NCI-H2107 (cell line): ENCODE measurements at regions not wholly inside any gene's neighbourhood (a gene's known extent, or its start where the extent isn't known, plus 50 kb on each side); places are given as distances from the start of the nearest gene placed in this dataset.

ENCODE experiments used
- DNase-seq: peaks from one replicate; lab custom pipeline; 2025; lab: John Stamatoyannopoulos, UW

DNA sequence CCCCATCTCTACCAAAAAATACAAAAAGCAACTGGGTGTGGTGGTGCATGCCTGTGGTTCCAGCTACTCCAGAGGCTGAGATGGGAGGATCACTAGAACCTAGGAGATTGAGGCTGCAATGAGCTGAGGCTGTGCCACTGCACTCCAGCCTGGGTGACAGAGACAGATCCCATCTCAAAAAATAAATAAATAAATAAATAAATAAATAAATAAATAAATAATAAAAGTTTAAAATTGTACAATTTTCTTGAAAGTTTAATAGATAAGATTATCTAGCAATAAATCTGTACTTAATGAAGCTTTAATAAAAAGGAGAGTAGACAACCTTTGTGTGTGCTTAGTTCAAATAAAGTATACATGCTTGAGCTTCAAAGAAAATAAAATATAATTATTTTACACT is 310.0 kb upstream of the LRIG3 start:
- DNase-seq, result no peak

DNA sequence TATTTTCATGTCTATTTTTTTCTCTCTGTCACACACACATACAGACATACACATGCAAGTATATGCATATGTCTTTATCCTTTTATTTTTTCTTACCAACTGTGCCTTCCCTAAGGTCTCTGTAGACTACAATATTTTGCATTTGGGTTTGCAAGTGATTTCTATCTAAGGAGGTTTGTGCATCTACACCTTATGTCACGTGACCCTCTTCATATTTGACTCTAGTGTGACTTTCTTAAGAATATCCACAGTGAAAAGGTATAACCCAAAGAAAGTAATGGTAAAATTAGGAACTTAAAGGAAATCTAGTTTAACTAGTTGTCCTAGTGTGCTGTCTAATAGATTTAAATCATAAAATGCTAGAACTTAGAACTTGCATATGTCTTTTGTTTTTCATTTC is 298.8 kb upstream of the LRIG3 start:
- DNase-seq, result no peak

DNA sequence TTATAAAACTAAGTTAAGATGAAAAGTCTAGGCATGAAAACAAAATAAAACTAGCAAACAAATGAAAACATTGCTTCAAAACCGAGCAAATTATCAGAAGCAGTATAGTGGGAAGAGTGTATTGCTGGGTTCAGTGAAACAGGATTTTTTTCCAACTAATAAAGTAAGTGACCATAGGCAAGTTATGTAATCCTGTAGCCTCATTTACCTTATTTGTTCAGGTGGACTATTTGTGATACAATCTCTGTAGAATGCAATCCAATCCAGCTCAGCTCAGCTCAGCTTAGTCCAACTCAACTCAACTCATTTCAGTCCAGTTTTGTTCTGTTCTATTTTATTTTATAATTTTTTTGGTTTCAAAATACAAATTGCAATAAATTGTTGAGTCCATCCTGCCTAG is 276.7 kb upstream of the LRIG3 start:
- no peak for DNase-seq

DNA sequence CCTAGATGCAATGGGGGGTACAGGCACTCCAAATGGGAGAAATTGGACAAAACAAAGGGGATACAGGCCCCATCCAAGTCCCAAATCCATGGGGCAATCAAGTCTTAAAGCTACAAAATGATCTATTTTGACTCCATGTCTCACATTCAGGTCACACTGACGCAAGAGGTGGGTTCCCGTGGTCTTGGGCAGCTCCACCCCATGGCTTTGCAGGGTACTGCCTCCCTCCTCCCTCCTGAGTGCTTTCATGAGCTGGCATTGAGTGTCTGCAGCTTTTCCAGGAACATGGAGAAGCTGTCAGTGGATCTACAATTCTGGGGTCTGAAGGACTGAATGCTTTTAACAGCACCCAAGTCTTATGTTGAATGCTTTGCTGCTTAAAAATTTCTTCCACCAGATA is 274.5 kb upstream of the LRIG3 start:
- no peak for DNase-seq

DNA sequence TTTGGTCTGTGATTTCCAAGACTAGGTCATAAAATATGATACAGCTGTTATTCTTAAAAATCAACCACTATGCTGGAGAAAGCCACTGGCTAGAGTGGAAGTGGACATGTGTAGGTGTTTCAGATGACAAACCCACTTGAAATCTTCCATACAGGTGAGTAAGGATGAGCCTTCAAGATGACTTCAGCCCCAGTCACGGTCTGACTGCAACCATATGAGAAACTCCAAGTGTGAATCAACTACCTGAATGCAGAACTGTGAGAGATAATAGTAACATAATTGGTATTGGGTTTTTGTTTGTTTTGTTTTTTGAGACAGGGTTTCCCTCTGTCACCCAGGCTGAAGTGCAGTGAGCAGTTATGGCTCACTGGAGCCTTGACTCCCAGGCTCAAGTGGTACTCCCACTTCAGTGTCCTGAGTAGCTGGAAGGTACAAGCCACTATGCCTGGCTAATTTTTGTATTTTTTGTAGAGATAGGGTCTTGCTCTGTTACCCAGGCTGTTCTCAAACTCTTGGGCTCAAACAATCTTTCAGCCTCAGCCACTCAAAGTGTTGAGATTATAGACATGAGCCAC is 273.3 kb upstream of the LRIG3 start:
- DNase-seq, result no peak

DNA sequence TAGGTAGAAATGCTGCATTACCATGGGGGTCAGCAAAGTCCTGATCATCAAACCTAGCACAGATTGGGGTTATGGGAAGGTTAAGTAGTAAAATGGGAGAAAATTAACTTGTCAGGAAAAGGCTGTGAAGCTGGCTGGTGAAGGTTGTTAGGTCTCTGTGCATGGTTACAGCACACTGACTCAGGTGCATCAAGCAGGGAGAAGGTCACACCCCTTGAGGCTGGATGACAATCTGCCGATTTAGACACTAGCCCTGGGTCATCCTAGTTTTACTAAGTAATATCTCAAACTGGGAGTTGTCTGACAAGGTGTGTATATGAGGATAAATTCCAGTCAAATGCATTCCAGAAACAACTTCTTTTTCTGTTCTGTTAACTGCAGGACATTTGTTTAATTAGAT is 271.1 kb upstream of the LRIG3 start:
- DNase-seq, result no peak

DNA sequence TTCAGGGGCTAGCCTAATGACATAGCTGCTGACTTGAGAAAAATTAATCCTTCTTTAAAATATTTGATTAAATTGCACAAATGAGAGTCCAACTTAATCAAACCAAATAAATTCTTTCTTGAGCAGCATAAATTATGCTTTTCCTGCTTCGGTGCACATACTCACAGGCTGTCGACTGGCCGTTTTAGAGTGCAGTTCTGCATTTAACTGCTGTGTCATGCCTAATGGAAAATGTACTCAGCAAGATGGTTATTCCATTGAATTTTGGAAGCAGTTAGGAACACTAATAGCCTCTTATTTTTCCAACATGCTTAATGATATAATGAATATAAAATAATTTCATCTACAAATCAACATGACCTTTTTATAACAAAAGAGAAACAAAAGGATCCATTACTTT is 266.1 kb upstream of the LRIG3 start:
- DNase-seq, result no peak

DNA sequence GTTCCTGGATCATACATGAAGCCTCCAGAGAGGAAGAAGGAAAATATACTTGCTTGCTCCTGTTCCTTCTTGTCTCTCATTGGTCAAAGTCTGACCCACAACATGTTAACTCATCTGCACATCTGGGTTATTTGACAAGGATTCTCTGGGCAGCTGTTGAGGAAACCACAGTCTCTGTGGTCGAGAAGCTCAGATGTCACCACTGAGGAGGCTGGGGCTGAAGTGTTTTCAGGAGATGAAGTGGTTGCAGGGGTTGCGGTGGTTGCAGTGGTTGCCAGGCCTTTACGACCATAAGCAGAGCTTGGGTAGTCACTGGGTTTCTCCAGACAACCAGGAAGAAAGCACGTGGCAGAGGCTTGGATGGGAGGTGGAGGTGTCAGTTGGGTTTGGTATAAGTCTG is 265.0 kb upstream of the LRIG3 start:
- no peak for DNase-seq

DNA sequence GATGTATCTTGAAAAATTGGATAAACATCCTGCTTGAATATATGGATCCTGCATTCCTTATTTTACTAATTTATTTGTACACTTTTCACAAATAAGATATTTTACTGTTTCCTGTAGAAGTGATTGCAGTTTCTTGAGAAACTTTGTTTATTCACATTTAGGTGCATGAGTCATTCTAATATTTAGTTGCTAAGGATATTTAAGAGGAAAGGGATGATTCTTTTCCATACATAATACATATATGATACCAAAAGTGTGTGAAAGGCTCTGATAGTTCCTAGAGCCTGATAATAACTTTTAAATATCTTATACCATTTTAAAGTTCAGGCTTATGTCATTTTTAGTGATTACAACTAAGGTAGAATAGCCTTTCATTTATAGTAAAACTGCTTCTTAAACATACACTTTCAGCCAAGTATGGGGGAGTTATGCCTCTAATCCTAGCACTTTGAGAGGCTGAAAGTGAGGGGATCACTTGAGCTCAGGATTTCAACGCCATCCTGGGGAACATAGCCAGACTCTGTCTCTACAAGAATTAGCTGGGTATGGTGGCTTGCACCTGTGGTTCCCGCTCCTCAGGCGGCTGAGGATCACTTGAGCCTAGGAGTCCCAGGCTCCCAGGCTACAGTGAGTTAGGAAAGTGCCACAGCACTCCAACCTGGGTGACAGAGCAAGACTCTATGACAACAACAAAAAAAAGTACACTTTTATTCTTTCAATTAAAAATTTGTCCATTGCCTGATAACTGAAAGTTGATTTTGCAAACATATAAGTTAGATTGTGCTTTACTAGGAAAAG is 262.6 kb upstream of the LRIG3 start:
- no peak for DNase-seq

DNA sequence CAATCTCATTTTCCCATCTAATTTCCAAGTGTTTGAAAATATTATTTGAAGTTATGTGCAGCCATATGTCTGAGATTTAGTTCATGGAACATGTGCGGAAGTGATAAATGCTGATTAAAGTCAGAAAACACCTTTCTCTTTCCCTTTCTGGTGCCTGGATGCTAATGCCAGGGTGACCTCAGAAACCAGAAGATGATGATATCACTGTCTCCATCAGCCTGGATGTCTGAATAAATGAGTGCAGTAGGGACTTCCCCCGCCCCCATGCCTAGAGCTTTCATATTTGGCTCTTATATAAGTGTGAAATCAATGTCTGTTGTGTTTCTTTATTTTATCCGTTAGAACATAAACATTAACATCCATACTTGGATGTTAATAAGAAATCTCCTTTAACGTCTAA is 261.9 kb upstream of the LRIG3 start:
- DNase-seq, result no peak

DNA sequence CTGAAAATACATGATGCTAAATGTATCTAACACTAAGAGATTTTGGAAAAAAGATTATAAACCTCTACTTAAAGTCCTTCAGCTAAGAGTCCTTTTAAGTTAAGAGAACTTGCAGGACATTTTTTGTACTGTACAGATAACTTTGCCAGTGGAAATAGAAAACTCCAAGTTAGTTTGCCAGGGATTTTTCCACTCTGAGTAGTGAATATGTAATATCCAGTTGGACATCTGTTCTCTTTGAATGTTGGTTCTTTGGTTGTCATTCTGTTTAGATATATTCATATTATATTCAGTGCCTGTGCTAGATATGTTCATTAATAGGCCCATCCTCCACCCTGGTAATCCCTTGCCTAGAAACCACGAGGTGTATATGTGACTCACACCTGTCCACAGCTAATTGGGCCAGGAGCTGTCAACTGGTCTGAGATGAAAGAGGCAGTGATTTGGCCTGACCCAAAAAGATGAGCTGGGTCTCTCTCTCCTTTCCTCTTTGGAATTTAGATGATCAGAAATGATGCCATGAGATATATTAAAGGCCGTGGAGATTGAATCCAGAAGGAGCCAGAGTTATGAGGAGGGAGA is 261.0 kb upstream of the LRIG3 start:
- DNase-seq, result no peak

DNA sequence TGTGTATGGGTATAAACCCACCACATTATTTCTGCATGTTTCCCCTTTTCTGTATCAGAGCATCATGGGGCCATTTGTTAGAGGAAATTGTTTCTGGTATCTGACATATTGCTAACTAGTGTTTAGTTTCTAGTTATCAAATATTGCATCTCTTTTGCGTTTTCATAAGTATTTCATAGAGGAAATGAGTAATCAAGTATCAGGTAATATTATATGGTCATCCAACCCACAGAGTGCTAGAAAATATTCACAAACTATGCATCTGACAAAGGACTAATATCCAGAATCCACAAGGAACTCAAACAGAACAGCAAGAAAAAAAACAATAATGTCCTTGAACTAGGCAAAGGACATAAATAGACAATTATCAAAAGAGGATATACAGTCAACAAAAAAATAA is 258.9 kb upstream of the LRIG3 start:
- DNase-seq, result no peak

DNA sequence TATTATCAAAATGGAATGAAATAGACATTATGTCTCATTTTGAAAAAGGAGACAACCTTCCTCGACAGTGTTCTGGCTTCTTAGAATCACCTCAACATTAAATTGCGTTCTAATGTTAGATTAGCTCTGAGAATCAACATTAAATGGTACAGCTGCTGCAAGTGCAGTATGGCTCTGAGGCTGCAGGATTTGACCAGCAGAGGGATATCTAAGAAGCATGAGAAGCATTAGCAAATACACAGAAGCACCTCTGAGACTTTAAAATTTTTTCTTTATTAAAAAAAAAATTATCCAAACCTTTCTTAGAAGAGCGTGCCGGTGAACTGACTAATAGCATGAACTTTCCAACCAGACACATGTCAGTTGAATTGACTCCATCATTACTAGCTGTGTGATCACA is 253.4 kb upstream of the LRIG3 start:
- DNase-seq, result no peak

DNA sequence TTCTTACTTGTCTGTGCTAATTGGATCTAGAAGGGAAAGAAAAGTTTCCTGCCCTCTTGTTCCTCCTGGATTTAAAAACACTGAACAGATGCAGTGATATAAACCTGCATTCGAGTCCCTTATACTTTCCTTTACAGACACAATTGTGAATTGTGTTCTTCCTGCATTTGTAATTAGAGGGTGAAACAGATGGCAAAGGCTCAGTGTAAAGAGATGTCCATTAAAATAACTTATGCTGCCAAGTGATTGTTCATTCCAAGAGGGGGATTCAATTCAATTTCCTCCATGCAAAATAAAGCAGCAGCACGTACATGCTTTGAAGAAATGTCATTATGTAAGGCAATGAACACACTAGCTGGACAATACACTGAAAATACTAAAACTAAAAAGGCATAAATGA is 248.3 kb upstream of the LRIG3 start:
- DNase-seq, result no peak

DNA sequence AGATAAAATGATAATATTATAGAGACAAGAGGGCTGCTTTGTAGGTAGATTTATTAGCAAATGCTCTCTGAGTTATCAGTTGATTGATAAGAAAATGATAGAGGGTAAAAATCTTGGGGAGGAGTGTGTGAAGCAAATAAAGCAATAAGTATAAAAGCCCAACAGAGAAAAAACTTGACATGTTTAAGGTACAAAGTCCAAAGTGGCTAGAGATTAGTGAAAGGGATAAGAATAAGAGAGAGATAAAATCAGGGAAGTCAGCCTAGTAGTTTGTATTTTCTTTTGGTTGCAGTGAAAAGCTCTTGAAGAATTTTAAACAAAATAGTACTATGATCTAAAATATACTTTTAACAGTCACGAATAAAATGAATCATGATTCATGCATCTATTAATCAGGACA is 246.2 kb upstream of the LRIG3 start:
- no peak for DNase-seq

DNA sequence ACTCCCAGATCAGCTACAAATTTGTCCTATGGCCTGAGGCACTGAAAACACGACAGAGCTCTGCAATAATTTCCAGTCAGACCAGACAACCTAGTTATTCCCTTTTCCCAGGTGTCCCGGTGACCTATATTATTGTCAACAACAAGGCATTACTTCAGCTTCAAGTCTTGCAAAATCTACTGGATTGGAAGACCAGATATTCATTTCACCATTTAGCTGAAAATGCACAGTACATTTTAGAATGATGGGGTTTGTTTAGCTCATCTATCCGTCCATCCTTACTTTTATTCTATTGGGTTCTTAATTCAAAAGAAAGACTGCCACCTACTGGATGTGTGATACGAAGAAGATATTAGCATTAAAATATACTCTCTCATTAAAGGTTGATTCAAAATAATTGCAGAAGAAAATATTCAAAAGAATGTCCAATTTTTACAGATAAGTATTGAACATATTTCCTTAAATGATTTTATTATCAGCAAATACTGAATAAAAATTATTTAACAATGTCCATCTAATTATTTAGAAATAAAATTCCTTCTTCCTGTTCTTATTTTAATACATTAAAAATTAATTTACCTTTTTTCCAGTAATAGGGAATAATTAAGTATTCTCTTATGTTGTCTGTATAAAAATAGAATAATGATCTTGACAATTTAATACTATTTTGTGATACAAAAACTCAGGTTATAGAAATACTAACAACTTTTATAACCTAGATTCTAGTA is 244.9 kb upstream of the LRIG3 start:
- DNase-seq, result no peak

DNA sequence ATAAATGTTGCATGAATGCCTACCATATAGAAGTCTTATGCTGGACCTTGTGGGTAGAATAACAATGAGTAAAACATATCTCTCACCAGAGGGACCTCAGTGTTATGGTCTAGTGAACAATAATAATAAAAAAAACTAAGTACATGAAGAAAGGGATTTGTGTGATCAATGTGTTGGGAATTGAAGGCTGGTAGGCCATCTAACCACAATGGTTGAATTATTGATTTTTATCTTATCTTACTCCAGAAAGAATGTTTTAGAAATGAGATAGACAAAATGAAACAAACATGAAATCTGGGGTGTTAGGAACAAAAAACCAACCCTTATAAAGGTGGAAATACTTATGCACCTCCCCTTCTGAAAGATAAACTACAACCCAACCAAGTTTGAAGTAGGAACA is 243.9 kb upstream of the LRIG3 start:
- no peak for DNase-seq

DNA sequence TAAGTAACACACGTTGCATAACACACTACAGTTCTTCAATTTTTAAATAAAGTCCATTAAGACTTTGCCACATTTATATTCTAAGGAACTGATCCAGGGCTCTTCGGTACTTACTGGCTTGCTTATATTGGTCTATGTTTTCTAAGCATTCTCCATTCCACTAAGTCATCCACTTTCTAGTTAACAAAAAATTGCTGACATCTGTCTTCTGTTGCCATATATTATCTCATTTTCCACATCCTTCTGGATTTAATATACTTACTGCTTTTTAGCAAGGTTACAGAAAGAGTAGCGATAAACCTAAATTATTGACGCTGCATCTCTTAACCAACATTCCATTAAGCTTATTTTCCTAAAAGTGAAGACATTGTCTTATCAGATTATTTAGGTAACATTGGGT is 238.4 kb upstream of the LRIG3 start:
- no peak for DNase-seq

DNA sequence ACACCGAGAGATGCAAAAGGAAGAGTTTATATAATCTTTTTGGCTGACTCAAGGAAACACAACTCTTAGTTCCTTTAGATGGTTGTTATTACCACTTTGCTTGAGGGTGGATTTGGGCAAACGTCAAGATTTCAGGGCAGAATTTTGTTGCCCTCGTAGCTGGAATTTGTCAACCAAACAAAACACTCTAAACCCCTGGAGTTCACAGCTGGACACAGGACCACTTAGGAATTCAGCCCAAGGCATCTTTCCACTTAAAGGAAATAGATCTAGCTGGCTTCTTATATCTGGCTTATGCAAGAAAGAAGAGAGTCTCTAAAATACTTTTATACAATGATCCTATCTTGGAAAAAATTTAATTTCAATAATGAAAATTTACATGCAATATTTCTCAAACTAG is 237.8 kb upstream of the LRIG3 start:
- no peak for DNase-seq

DNA sequence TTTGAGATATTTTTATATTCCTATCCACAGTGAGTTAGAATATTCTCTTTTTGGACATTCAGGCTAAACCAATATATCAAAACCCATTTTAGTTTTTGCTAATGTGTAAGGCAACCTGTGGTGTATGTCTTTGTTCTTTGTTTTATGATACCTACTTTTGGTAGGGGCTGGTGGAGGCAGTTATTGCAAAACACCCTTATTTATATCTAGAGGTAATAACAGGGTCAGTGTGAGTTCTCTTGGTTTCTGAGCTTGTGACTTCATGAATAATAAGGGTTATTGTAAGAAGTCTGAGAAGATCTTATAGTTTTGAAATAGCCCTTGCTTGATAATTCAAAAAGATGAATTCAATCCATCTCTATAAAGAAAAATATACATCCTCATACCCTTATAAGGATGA is 235.1 kb upstream of the LRIG3 start:
- DNase-seq, result no peak

DNA sequence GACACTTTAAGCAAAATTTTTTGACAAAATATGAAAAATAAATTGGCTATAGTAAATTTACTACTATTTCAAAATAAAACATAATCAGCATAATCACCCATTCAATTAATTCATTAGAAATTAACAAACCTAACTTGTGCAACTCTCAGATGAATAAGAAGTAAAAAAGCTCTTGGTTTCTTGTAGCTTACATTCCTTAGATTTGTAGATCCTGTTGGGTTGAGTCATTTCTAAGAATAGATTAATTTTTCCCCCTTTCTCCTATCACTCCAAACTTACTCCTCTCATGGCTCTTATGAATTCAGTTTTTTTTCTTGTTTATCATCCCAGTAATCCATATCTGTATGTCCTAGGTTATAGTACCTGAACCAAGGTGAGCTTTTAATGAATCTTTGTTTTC is 230.9 kb upstream of the LRIG3 start:
- DNase-seq, result no peak

DNA sequence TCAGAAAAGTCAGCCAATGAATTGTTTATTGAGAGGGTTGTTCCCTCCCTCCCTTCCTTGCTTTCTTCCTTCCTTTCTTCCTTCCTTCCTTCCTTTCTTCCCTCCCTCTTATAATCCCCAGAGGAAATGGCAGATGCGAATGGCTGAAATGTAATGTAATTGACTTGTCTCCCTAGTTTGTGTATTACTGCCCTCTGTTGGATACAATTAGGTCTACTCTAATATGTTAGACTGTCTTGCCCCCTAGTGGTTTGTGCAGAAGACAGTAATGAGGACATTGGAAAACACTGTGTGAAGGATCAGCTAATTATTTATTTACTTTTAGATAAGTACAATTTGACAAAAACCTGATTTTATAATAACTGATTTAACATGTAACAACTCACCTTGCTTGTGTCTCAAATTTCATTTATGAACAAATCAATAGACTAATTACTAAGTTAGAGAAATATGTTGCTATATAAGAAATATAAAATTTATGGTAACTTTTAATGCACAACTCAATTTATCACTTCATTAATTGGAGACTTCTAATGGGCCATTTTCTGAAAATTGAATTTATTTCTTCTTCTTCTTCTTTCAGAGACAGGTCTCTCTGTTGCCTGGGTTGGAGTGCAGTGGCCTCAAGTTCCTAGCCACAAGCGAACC is 229.8 kb upstream of the LRIG3 start:
- peak; percentile 59 for DNase-seq

DNA sequence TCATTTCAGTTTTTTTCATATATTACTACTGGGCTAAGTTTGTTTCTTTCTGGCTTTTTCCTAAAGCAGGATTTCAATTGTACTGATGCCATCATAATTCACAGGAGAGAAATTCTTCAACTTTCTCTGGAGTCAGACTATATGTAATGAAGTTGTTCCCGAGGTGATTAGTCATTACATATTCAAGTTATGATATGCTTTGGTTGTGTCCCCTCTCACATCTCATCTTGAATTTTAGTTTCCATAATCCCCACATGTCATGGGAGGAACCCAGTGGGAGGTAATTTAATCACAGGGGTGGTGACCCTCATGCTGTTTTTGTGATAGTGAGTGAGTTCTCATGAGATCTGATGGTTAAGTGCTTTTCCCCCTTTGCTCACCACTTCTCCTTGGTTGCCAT is 227.5 kb upstream of the LRIG3 start:
- DNase-seq, result no peak
